Ishikawa (cell line): ENCODE measurements at regions not wholly inside any gene's neighbourhood (a gene's known extent, or its start where the extent isn't known, plus 50 kb on each side); places are given as distances from the start of the nearest gene placed in this dataset.

Experiments used
- CREB1 ChIP-seq: IDR thresholded peaks from 2 replicates; pipeline ENCODE4 v1.6.1; 2012; ENCODE audit warnings: low read depth
- EP300 ChIP-seq: IDR thresholded peaks from 2 replicates; pipeline ENCODE4 v1.6.1; 2012; ENCODE audit warnings: borderline replicate concordance
- FOXM1 ChIP-seq: IDR thresholded peaks from 2 replicates; pipeline ENCODE4 v1.6.1; 2012; ENCODE audit warnings: low read depth, borderline replicate concordance
- MAX ChIP-seq: IDR thresholded peaks from 2 replicates; pipeline ENCODE4 v1.6.1; 2012
- NFIC ChIP-seq: IDR thresholded peaks from 2 replicates; pipeline ENCODE4 v1.6.1; 2012
- RAD21 ChIP-seq: IDR thresholded peaks from 2 replicates; pipeline ENCODE4 v1.6.1; 2012; ENCODE audit warnings: low read depth
- YY1 ChIP-seq: IDR thresholded peaks from 2 replicates; pipeline ENCODE4 v1.6.1; 2012; ENCODE audit warnings: low read depth

GRCh38 chr5:120954255-120954654, 490.2 kb downstream of the PRR16 start:
- TF ChIP-seq EP300, result no peak
- no peak for TF ChIP-seq MAX
- no peak for TF ChIP-seq FOXM1
- TF ChIP-seq YY1, result no peak
- TF ChIP-seq CREB1, result no peak
- TF ChIP-seq NFIC, result no peak
- TF ChIP-seq RAD21, result no peak
